SU-DHL-6 (cell line): ENCODE measurements at regions not wholly inside any gene's neighbourhood (a gene's known extent, or its start where the extent isn't known, plus 50 kb on each side); places are given as distances from the start of the nearest gene placed in this dataset.

Experiments
- H2AFZ ChIP-seq: fragments of 200-600 bp; sonication (generic); 2 replicates; pipeline ENCODE4 v1.6.1; 2014; ENCODE audit warnings: low read depth, mild to moderate bottlenecking, moderate library complexity, mixed read lengths, antibody characterized with exemption, low read length; ENCODE audit not compliant: severe bottlenecking
- H3F3A ChIP-seq: fragments of 200-600 bp; shearing (Covaris generic); 2 replicates; pipeline ENCODE4 v1.6.0; 2016; ENCODE audit warnings: antibody characterized with exemption, mild to moderate bottlenecking; ENCODE audit not compliant: insufficient read depth
- H3K27ac ChIP-seq: fragments of 200-600 bp; sonication (generic); 2 replicates; pipeline ENCODE4 v1.5.1; 2016; ENCODE audit warnings: low read depth, mild to moderate bottlenecking, low read length, moderate library complexity, mixed read lengths
- H3K27me3 ChIP-seq: fragments of 200-600 bp; sonication (generic), shearing (Covaris generic); 2 replicates; pipeline ENCODE4 v1.6.0; 2014; ENCODE audit warnings: mild to moderate bottlenecking, low read length
- H3K36me3 ChIP-seq: fragments of 200-600 bp; sonication (generic); 2 replicates; pipeline ENCODE4 v1.6.1; 2014; ENCODE audit warnings: mild to moderate bottlenecking, low read length, mixed read lengths
- H3K4me2 ChIP-seq: fragments of 300-600, 200-600 bp; shearing (Covaris generic), sonication (generic); 2 replicates; pipeline ENCODE4 v1.6.0; 2014; ENCODE audit warnings: low read length, low read depth, mild to moderate bottlenecking; ENCODE audit not compliant: poor library complexity, severe bottlenecking
- H3K4me3 ChIP-seq: fragments of 200-600 bp; sonication (generic); 2 replicates; pipeline ENCODE4 v1.5.1; 2014; ENCODE audit warnings: antibody characterized with exemption, low read length, mild to moderate bottlenecking, mixed read lengths; ENCODE audit not compliant: insufficient read depth, poor library complexity, severe bottlenecking
- H3K79me2 ChIP-seq: fragments of 200-600 bp; sonication (generic); 2 replicates; pipeline ENCODE4 v1.6.1; 2014; ENCODE audit warnings: mild to moderate bottlenecking, low read length, moderate library complexity; ENCODE audit not compliant: insufficient read depth
- H3K9ac ChIP-seq: fragments of 200-600 bp; sonication (generic); 2 replicates; pipeline ENCODE4 v1.7.0; 2014; ENCODE audit warnings: mild to moderate bottlenecking, low read length
- H3K9me2 ChIP-seq: fragments of 200-600 bp; sonication (generic); replicated peaks from 2 replicates; pipeline ENCODE4 v1.6.1; 2014; ENCODE audit warnings: low read length; ENCODE audit not compliant: insufficient read depth
- H3K9me3 ChIP-seq: fragments of 200-600 bp; sonication (generic); 2 replicates; pipeline ENCODE4 v1.6.1; 2014; ENCODE audit warnings: low read length, mixed read lengths; ENCODE audit not compliant: insufficient read depth
- H4K20me1 ChIP-seq: fragments of 200-600 bp; sonication (generic); 2 replicates; pipeline ENCODE4 v1.6.1; 2014; ENCODE audit warnings: low read depth, mild to moderate bottlenecking, antibody characterized with exemption, low read length, moderate library complexity, mixed read lengths
- CTCF ChIP-seq: fragments of 200-600 bp; sonication (generic); IDR thresholded peaks from one replicate; pipeline ENCODE4 v1.5.1; 2017; ENCODE audit warnings: antibody characterized with exemption, mild to moderate bottlenecking, low read length, moderate library complexity; ENCODE audit not compliant: insufficient read depth, poor library complexity, severe bottlenecking
- EZH2phosphoT487 ChIP-seq: fragments of 200-600 bp; sonication (generic), shearing (Covaris generic); conservative IDR thresholded peaks from 2 replicates; pipeline ENCODE4 v1.6.1; 2018; ENCODE audit warnings: mild to moderate bottlenecking, antibody characterized with exemption, low read length, moderate library complexity, mixed read lengths

- Histone ChIP-seq H3F3A (no peaks in the 10 kb centered on the region), H3K27ac (no peak overlapping the region), H3K27me3 (no peaks in the 10 kb centered on the region), H3K9me3 (no peaks in the 10 kb centered on the region), H3K4me2 (no peak overlapping the region), H3K4me3 (no peak overlapping the region), H2AFZ (no peak overlapping the region), H4K20me1 (no peaks in the 10 kb centered on the region), H3K36me3 (no peaks in the 10 kb centered on the region), H3K9me2 (no peaks in the 10 kb centered on the region), H3K79me2 (no peaks in the 10 kb centered on the region), H3K9ac (no peak overlapping the region)
- TF ChIP-seq EZH2phosphoT487 = no peak
- no peak for TF ChIP-seq CTCF
Observed at GRCh38 chr4:59727745-59728144, 1472.4 kb upstream of the ADGRL3 start.

GRCh38 chr4:59728496-59728895 is 1471.6 kb upstream of the ADGRL3 start:
- Histone ChIP-seq H3K4me3 (no peak overlapping the region), H3K79me2 (no peaks in the 10 kb centered on the region), H3K9me2 (no peaks in the 10 kb centered on the region), H3K9me3 (no peaks in the 10 kb centered on the region), H3K9ac (no peak overlapping the region), H2AFZ (no peak overlapping the region), H4K20me1 (no peaks in the 10 kb centered on the region), H3F3A (no peaks in the 10 kb centered on the region), H3K27me3 (no peaks in the 10 kb centered on the region), H3K4me2 (no peak overlapping the region), H3K27ac (no peak overlapping the region), H3K36me3 (no peaks in the 10 kb centered on the region)
- TF ChIP-seq EZH2phosphoT487 (no peak), CTCF (no peak)

GRCh38 chr4:59729321-59729720 is 1470.8 kb upstream of the ADGRL3 start:
- H4K20me1 ChIP-seq = no peaks in the 10 kb centered on the region
- no peaks in the 10 kb centered on the region for H3K79me2 ChIP-seq
- H3K27ac ChIP-seq = no peak overlapping the region
- no peak overlapping the region for H2AFZ ChIP-seq
- no peaks in the 10 kb centered on the region for H3K9me2 ChIP-seq
- H3K36me3 ChIP-seq = no peaks in the 10 kb centered on the region
- H3F3A ChIP-seq = no peaks in the 10 kb centered on the region
- H3K27me3 ChIP-seq = no peaks in the 10 kb centered on the region
- TF ChIP-seq EZH2phosphoT487 (no peak), CTCF (no peak)
- no peak overlapping the region for H3K9ac ChIP-seq
- H3K9me3 ChIP-seq = no peaks in the 10 kb centered on the region
- no peak overlapping the region for H3K4me3 ChIP-seq
- no peak overlapping the region for H3K4me2 ChIP-seq
